GM10266 (cell line): ENCODE measurements at regions not wholly inside any gene's neighbourhood (a gene's known extent, or its start where the extent isn't known, plus 50 kb on each side); places are given as distances from the start of the nearest gene placed in this dataset.

Source experiments
- DNase-seq: peaks from one replicate; pipeline ENCODE4 v3.0.0; 2012; ENCODE audit errors: extremely low spot score
- CTCF ChIP-seq: IDR thresholded peaks from 2 replicates; pipeline ENCODE4 v1.5.1; 2012; ENCODE audit warnings: mild to moderate bottlenecking, low read depth; ENCODE audit not compliant: control insufficient read depth, insufficient read depth; ENCODE audit errors: missing control alignments

DNA sequence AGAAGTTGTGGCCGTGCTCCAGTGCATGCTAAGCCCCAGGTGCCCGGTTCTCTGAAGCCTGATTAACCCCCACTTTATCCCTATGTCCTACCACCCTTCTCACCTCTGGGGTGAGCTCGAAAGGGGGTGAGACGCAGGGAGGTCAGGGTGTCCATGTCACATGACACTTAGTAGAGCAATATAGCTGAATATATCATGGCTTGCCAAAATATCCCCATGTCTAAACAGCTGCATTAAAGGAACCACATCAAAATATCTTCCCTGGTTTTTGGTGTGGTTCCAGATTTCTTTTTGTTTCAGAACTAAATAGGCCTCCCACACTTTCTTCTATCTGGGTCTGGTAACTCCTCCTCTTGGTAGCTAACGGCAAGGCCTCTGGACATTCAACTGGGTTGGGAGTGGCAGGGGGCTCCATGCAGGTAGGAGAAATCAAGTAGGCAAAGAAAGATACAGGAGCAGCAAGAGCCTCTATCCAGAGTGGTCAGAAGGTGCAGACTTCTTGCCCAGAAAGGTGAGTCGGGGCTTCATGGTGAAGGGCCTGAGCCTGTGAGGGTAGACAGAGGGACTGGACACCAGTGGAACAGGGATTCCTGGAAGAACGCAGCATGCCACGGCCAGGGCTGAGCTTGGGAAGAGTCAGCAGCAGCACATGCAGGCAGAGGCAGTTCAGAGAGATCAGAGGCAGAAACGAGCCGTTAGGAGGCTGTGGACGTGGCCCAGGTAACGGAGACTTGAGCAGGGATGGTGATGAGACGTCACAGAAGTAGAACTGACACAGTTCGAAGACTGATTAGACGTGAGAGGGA is 202.8 kb upstream of the DIO3 start:
- no peak for TF ChIP-seq CTCF
- DNase-seq, result no peak

DNA sequence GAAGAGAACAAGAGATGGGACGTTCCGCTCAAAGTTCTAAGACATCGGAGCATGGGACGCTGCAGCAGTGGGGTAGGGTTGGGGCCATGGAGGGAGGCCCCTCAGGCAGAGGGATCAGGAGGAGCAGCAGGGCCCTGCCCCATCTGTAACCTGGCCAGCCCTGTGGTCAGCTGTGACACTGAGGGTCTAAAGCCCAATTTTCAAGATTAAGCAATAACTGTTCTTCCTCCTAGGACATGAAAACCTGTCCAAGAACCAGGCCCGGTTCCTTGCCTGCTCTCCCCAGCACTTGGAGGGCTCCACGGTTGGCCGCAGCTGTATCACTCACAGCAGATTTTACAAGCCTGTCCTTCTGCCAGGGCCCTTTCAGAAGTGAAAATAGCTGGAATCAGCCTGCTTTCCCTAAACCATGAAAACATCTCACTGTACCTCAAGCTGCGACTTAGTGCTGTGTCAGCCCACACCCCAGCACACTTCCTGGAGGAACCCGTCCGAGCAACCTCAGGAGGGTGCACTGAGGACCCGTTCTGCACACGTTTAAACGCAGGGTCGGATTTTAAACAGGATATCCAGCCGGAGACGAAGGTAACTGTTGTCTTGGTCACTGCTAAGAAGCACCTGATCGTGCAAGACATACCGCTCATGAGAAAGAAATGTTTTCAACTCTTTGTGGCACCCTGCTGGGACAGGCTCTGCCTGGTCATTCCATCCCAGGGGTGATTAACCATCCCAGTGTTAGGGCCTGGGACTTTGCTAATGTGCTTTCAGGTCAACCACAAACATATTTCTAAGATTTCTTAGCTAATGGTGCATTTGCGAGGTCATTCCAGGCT is 201.9 kb upstream of the DIO3 start:
- TF ChIP-seq CTCF, result no peak
- no peak for DNase-seq

GRCh38 chr14:101360054-101360911 is 201.0 kb upstream of the DIO3 start:
- no peak for TF ChIP-seq CTCF
- DNase-seq, result no peak

- DNase-seq, result no peak
- TF ChIP-seq CTCF, result no peak
These were observed 200.3 kb upstream of the DIO3 start for GRCh38 chr14:101361044-101361443.

DNA sequence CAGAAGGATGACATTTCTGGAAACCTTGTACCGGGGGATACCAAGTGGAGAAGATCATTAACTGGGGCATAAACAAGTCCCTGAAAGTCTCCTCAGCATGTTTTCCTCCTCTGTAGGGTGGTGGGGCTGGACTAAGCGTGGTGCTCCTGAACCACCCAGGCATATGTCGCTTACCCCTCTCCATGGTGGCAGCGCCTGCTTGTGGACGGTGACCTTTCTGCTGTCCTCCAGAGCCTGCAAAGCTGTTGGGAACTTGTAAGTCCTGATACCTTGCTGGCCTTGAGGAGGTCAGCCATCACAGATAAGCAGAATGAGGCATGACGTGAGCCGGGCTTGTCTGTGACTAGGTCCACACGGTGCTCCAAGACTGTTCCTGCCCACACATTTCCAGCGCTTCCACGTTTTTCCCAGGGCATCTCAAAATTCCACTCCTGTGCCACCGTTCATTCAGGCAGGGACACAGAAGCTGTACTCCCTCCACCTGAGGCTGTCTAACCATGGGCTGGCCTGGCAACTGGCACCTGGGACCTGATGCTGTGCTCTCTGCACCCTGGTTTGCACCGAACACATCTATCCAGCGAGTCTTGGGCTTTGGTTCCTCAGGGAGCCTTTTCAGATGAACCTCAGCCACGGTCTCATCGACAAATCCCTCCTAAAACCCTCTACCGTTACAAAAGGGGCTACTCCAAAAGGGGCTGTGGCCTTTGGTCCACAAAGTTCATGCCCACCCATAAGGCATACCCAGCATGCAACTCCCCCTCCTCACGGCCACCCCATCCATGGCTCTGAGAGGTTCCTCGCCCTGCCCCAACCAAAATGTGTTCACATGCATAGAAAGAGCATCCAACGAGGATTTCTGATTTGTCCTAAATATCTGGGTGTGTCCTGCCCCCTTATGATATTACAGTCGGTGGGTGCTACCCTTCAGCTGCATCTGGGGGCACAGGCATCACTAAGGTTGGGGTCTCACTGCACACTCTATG is 199.6 kb upstream of the DIO3 start:
- TF ChIP-seq CTCF, result no peak
- no peak for DNase-seq
